GM23338 (cell line): ENCODE measurements at regions not wholly inside any gene's neighbourhood (a gene's known extent, or its start where the extent isn't known, plus 50 kb on each side); places are given as distances from the start of the nearest gene placed in this dataset.

Source experiments
- CREB1 ChIP-seq: fragments of 250-450 bp; sonication (Bioruptor Pico); IDR thresholded peaks from 2 replicates; pipeline ENCODE4 v1.5.0; 2020; ENCODE audit warnings: low read depth, mild to moderate bottlenecking, moderate library complexity
- EZH2 ChIP-seq: fragments of 200-600 bp; sonication (generic); IDR thresholded peaks from one replicate; pipeline ENCODE4 v1.8.0; 2017; ENCODE audit warnings: antibody characterized with exemption, mild to moderate bottlenecking, low read depth; ENCODE audit not compliant: unreplicated experiment
- EZH2phosphoT487 ChIP-seq: fragments of 200-600 bp; sonication (generic); IDR thresholded peaks from one replicate; pipeline ENCODE4 v1.8.1; 2018; ENCODE audit warnings: antibody characterized with exemption; ENCODE audit not compliant: unreplicated experiment
- JUNB ChIP-seq: IDR thresholded peaks from one replicate; pipeline ENCODE4 v1.6.1; 2016; ENCODE audit warnings: antibody characterized with exemption; ENCODE audit not compliant: unreplicated experiment
- POLR2AphosphoS5 ChIP-seq: IDR thresholded peaks from 2 replicates; pipeline ENCODE4 v1.6.1; 2016; ENCODE audit warnings: antibody characterized with exemption, low read depth
- REST ChIP-seq: IDR thresholded peaks from one replicate; pipeline ENCODE4 v1.6.1; 2018; ENCODE audit warnings: antibody characterized with exemption; ENCODE audit not compliant: unreplicated experiment
- ZNF331 ChIP-seq: fragments of 250-450 bp; sonication (Bioruptor Pico); IDR thresholded peaks from 2 replicates; pipeline ENCODE4 v1.5.0; 2020; ENCODE audit warnings: low read depth, mild to moderate bottlenecking, moderate library complexity
- TF ChIP-seq, protein P1 (sequence below), 2 experiments: fragments of 200-600 bp in 1 of 2; sonication (generic) in 1 of 2; conservative IDR thresholded peaks; 2 replicates each; pipeline versions ENCODE4 v1.5.1 to v1.6.1; 2016 to 2017; ENCODE audit warnings: antibody characterized with exemption in 2 of 2, low read depth in 2 of 2, mild to moderate bottlenecking in 2 of 2, moderate library complexity in 1 of 2

DNA sequence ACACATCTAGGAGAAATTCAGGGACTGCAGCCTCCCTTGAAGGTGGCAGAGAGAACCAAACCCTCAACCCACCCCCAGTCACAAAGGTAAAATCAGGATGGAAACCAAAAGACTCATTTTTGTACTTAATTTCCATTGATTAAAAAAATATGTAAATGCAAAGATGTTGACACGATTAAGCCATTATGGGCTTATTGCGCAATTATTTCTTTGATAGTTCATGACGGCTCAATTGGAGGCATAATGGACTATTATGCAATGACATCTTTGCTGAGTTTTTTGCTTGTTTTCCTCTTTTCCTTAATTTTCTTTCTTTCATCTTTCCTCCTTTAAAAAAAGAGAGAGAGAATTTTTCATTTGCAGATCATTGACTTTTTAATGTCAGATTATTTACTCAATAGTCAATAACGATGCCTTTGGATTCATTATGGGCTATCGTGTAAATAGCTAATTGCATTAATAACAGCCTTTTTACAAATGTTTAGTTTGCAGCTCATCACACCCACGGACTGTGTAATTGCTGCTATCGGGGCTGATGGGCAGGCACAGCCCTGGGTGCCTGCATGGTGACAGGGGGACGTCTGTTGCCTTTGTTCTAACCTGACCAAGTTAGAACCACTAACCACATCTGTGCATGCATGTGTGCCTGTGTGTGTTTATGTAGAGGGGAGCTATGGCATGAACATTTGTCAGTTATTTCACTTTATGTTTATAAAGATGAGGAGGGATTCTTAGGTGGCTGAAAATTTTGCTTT is 482.4 kb upstream of the TSHZ3 start:
- TF ChIP-seq, protein P1, sequence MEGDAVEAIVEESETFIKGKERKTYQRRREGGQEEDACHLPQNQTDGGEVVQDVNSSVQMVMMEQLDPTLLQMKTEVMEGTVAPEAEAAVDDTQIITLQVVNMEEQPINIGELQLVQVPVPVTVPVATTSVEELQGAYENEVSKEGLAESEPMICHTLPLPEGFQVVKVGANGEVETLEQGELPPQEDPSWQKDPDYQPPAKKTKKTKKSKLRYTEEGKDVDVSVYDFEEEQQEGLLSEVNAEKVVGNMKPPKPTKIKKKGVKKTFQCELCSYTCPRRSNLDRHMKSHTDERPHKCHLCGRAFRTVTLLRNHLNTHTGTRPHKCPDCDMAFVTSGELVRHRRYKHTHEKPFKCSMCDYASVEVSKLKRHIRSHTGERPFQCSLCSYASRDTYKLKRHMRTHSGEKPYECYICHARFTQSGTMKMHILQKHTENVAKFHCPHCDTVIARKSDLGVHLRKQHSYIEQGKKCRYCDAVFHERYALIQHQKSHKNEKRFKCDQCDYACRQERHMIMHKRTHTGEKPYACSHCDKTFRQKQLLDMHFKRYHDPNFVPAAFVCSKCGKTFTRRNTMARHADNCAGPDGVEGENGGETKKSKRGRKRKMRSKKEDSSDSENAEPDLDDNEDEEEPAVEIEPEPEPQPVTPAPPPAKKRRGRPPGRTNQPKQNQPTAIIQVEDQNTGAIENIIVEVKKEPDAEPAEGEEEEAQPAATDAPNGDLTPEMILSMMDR (conservative IDR thresholded peaks at IDR 0.05; ENCODE audit: low read depth in 2 of 2), result no peak
- no peak for TF ChIP-seq CREB1 (CRISPR knock-in tag)
- TF ChIP-seq POLR2AphosphoS5, result no peak
- TF ChIP-seq ZNF331, result no peak
- no peak for TF ChIP-seq EZH2phosphoT487
- no peak for TF ChIP-seq EZH2
- no peak for TF ChIP-seq REST
- no peak for TF ChIP-seq JUNB
